ACC112 (cell line): ENCODE measurements at regions not wholly inside any gene's neighbourhood (a gene's known extent, or its start where the extent isn't known, plus 50 kb on each side); places are given as distances from the start of the nearest gene placed in this dataset.
A peak's percentile ranks its signal among the peaks of the same experiment; 100 is the strongest.

Experiments used
- H2AFZ ChIP-seq: fragments of 200-600 bp; sonication (generic); one replicate; pipeline ENCODE4 v1.6.0; 2017; ENCODE audit warnings: antibody characterized with exemption, low read length; ENCODE audit not compliant: unreplicated experiment
- H3K27ac ChIP-seq: fragments of 200-600 bp; sonication (generic); 2 replicates; pipeline ENCODE4 v1.5.1; 2014; ENCODE audit warnings: low read depth, mild to moderate bottlenecking, antibody characterized with exemption, low read length, moderate library complexity
- H3K27me3 ChIP-seq: fragments of 200-600 bp; sonication (generic); 2 replicates; pipeline ENCODE4 v1.6.1; 2014; ENCODE audit warnings: mild to moderate bottlenecking, antibody characterized with exemption, low read length, moderate library complexity, mixed read lengths; ENCODE audit not compliant: insufficient read depth
- H3K36me3 ChIP-seq: fragments of 200-600 bp; sonication (generic); 2 replicates; pipeline ENCODE4 v1.6.1; 2016; ENCODE audit warnings: mild to moderate bottlenecking, antibody characterized with exemption, low read length, moderate library complexity, mixed read lengths; ENCODE audit not compliant: insufficient read depth
- H3K4me1 ChIP-seq: fragments of 200-600 bp; sonication (generic); one replicate; pipeline ENCODE4 v1.6.1; 2016; ENCODE audit warnings: low read length, mixed read lengths; ENCODE audit not compliant: insufficient read depth, unreplicated experiment, control insufficient read depth
- H3K4me3 ChIP-seq: fragments of 200-600 bp; sonication (generic); 2 replicates; pipeline ENCODE4 v1.5.1; 2014; ENCODE audit warnings: mild to moderate bottlenecking, low read depth, low read length
- H3K79me2 ChIP-seq: fragments of 200-600 bp; sonication (generic); one replicate; pipeline ENCODE4 v1.6.0; 2016; ENCODE audit warnings: low read length; ENCODE audit not compliant: control insufficient read depth, unreplicated experiment, insufficient read depth

GRCh38 chr6:25064006-25064405, 128.2 kb upstream of the RIPOR2 start:
- peaks cover 12% of the 10 kb centered on the region for H3K4me1 ChIP-seq
- no peak overlapping the region for H2AFZ ChIP-seq
- no peaks in the 10 kb centered on the region for H3K36me3 ChIP-seq
- H3K27ac ChIP-seq, result no peak overlapping the region
- H3K4me3 ChIP-seq, result no peak overlapping the region
- no peaks in the 10 kb centered on the region for H3K79me2 ChIP-seq
- H3K27me3 ChIP-seq, result no peaks in the 10 kb centered on the region

- H3K27ac ChIP-seq, result no peak overlapping the region
- H2AFZ ChIP-seq, result no peak overlapping the region
- H3K79me2 ChIP-seq, result no peaks in the 10 kb centered on the region
- no peak overlapping the region for H3K4me3 ChIP-seq
- no peaks in the 10 kb centered on the region for H3K36me3 ChIP-seq
- peaks cover 12% of the 10 kb centered on the region for H3K4me1 ChIP-seq
- H3K27me3 ChIP-seq, result no peaks in the 10 kb centered on the region
Measured at GRCh38 chr6:25065666-25066065, 129.9 kb upstream of the RIPOR2 start.

- Histone ChIP-seq H3K79me2 (no peaks in the 10 kb centered on the region), H3K4me1 (peaks cover 6% of the 10 kb centered on the region), H3K27me3 (no peaks in the 10 kb centered on the region), H2AFZ (no peak overlapping the region), H3K27ac (no peak overlapping the region), H3K36me3 (no peaks in the 10 kb centered on the region), H3K4me3 (no peak overlapping the region)
Measured at GRCh38 chr6:25066593-25066992, 130.8 kb upstream of the RIPOR2 start.

- no peak overlapping the region for H2AFZ ChIP-seq
- H3K4me3 ChIP-seq, result no peak overlapping the region
- no peaks in the 10 kb centered on the region for H3K27me3 ChIP-seq
- no peaks in the 10 kb centered on the region for H3K36me3 ChIP-seq
- H3K4me1 ChIP-seq, result no peaks in the 10 kb centered on the region
- H3K79me2 ChIP-seq, result no peaks in the 10 kb centered on the region
- H3K27ac ChIP-seq, result no peak overlapping the region
Measured at GRCh38 chr6:25068866-25069265, 133.1 kb upstream of the RIPOR2 start.

- Histone ChIP-seq H3K79me2 (no peaks in the 10 kb centered on the region), H2AFZ (peak overlapping the region; percentile 67), H3K27me3 (no peaks in the 10 kb centered on the region), H3K36me3 (no peaks in the 10 kb centered on the region), H3K27ac (no peak overlapping the region), H3K4me3 (no peak overlapping the region), H3K4me1 (no peaks in the 10 kb centered on the region)
Measured at GRCh38 chr6:25070547-25071366, 135.0 kb upstream of the RIPOR2 start.

GRCh38 chr6:25078141-25078540, 142.4 kb upstream of the RIPOR2 start:
- H3K4me3 ChIP-seq, result no peak overlapping the region
- no peaks in the 10 kb centered on the region for H3K27me3 ChIP-seq
- H3K27ac ChIP-seq, result no peak overlapping the region
- H3K4me1 ChIP-seq, result no peaks in the 10 kb centered on the region
- no peaks in the 10 kb centered on the region for H3K36me3 ChIP-seq
- no peaks in the 10 kb centered on the region for H3K79me2 ChIP-seq
- H2AFZ ChIP-seq, result no peak overlapping the region

- H3K27me3 ChIP-seq, result no peaks in the 10 kb centered on the region
- H3K4me3 ChIP-seq, result no peak overlapping the region
- no peak overlapping the region for H3K27ac ChIP-seq
- no peaks in the 10 kb centered on the region for H3K79me2 ChIP-seq
- H2AFZ ChIP-seq, result no peak overlapping the region
- peaks cover 6% of the 10 kb centered on the region for H3K4me1 ChIP-seq
- H3K36me3 ChIP-seq, result no peaks in the 10 kb centered on the region
Measured at GRCh38 chr6:25083784-25084507, 148.2 kb upstream of the RIPOR2 start.

- no peaks in the 10 kb centered on the region for H3K79me2 ChIP-seq
- H3K27me3 ChIP-seq, result no peaks in the 10 kb centered on the region
- no peak overlapping the region for H3K27ac ChIP-seq
- H3K4me3 ChIP-seq, result no peak overlapping the region
- H3K4me1 ChIP-seq, result peaks cover 6% of the 10 kb centered on the region
- no peaks in the 10 kb centered on the region for H3K36me3 ChIP-seq
- no peak overlapping the region for H2AFZ ChIP-seq
Measured at GRCh38 chr6:25084508-25084833, 148.7 kb upstream of the RIPOR2 start.

- Histone ChIP-seq H2AFZ (no peak overlapping the region), H3K36me3 (no peaks in the 10 kb centered on the region), H3K4me3 (no peak overlapping the region), H3K27ac (no peak overlapping the region), H3K4me1 (peaks cover 6% of the 10 kb centered on the region), H3K27me3 (no peaks in the 10 kb centered on the region), H3K79me2 (no peaks in the 10 kb centered on the region)
Measured at GRCh38 chr6:25085756-25086155, 150.0 kb upstream of the RIPOR2 start.

GRCh38 chr6:25086500-25087091, 150.8 kb upstream of the RIPOR2 start:
- Histone ChIP-seq H2AFZ (no peak overlapping the region), H3K36me3 (no peaks in the 10 kb centered on the region), H3K79me2 (no peaks in the 10 kb centered on the region), H3K4me1 (peaks cover 6% of the 10 kb centered on the region), H3K27me3 (no peaks in the 10 kb centered on the region), H3K4me3 (no peak overlapping the region), H3K27ac (no peak overlapping the region)

GRCh38 chr6:25088513-25088912, 152.8 kb upstream of the RIPOR2 start:
- Histone ChIP-seq H3K4me3 (no peak overlapping the region), H2AFZ (no peak overlapping the region), H3K27ac (no peak overlapping the region), H3K36me3 (no peaks in the 10 kb centered on the region), H3K4me1 (peaks cover 6% of the 10 kb centered on the region), H3K79me2 (no peaks in the 10 kb centered on the region), H3K27me3 (no peaks in the 10 kb centered on the region)
